Prostate gland (tissue), 2 donors: ENCODE measurements at regions not wholly inside any gene's neighbourhood (a gene's known extent, or its start where the extent isn't known, plus 50 kb on each side); places are given as distances from the start of the nearest gene placed in this dataset.

ENCODE experiments used
- CTCF ChIP-seq, 4 experiments: fragments of 200-600 bp in 2 of 4; fragments of 450-650 bp in 2 of 4; sonication (generic) in 2 of 4; IDR thresholded peaks; 1 replicate in 3 of 4; 2 replicates in 1 of 4; pipeline ENCODE4 v1.5.1; 2016 to 2019; ENCODE audit warnings: antibody characterized with exemption in 4 of 4, mild to moderate bottlenecking in 2 of 4, moderate library complexity in 2 of 4
- POLR2A ChIP-seq: fragments of 450-650 bp; IDR thresholded peaks from one replicate; pipeline ENCODE4 v1.6.1; 2016; ENCODE audit warnings: antibody characterized with exemption, mild to moderate bottlenecking
- POLR2AphosphoS5 ChIP-seq: sonication (generic); formaldehyde crosslinking; IDR thresholded peaks from one replicate; pipeline ENCODE4 v1.6.1; 2017; ENCODE audit warnings: antibody characterized with exemption

GRCh38 chr3:55337641-55338180 is 149.4 kb downstream of the WNT5A start:
- TF ChIP-seq CTCF (IDR thresholded peaks at IDR 0.05) (no peak), POLR2AphosphoS5 (no peak), POLR2A (no peak)
